ENCODE measurements at regions not wholly inside any gene's neighbourhood (a gene's known extent, or its start where the extent isn't known, plus 50 kb on each side); places are given as distances from the start of the nearest gene placed in this dataset.

- no peaks in the 10 kb centered on the region for H3K9me3 ChIP-seq (ENCODE audit: control insufficient read depth in 1 of 2, low read length in 2 of 2)
- no peak overlapping the region for H3K4me3 ChIP-seq (ENCODE audit: low read depth in 1 of 2, low read length in 2 of 2)
- H3K4me1 ChIP-seq (ENCODE audit: control insufficient read depth in 1 of 2, insufficient read depth in 2 of 2, low read length in 2 of 2), result no peaks in the 10 kb centered on the region
- no peaks in the 10 kb centered on the region for H3K27me3 ChIP-seq (ENCODE audit: low read depth, low read length)
- no peaks in the 10 kb centered on the region for H3K36me3 ChIP-seq (ENCODE audit: control insufficient read depth in 1 of 2, insufficient read depth in 2 of 2, low read length in 2 of 2)
- no peak overlapping the region for H3K27ac ChIP-seq (ENCODE audit: low read length)
Measured at GRCh38 chr17:14460516-14461226, 159.8 kb downstream of the HS3ST3B1 start.

- H3K4me1 ChIP-seq (ENCODE audit: control insufficient read depth in 1 of 2, insufficient read depth in 2 of 2, low read length in 2 of 2), result no peaks in the 10 kb centered on the region
- H3K27me3 ChIP-seq (ENCODE audit: low read depth, low read length), result no peaks in the 10 kb centered on the region
- no peak overlapping the region for H3K27ac ChIP-seq (ENCODE audit: low read length)
Measured at GRCh38 chr17:14459955-14460354, 159.1 kb downstream of the HS3ST3B1 start.

GRCh38 chr17:14458724-14459123 lies 157.8 kb downstream of the HS3ST3B1 start:
- Histone ChIP-seq H3K36me3 (ENCODE audit: control insufficient read depth in 1 of 2, insufficient read depth in 2 of 2, low read length in 2 of 2) (no peaks in the 10 kb centered on the region), H3K27me3 (ENCODE audit: low read depth, low read length) (no peaks in the 10 kb centered on the region), H3K9me3 (ENCODE audit: control insufficient read depth in 1 of 2, low read length in 2 of 2) (no peaks in the 10 kb centered on the region), H3K27ac (ENCODE audit: low read length) (no peak overlapping the region), H3K4me1 (ENCODE audit: control insufficient read depth in 1 of 2, insufficient read depth in 2 of 2, low read length in 2 of 2) (no peaks in the 10 kb centered on the region), H3K4me3 (ENCODE audit: low read depth in 1 of 2, low read length in 2 of 2) (no peak overlapping the region)

More at GRCh38 chr17:14459955-14460354, 159.1 kb downstream of the HS3ST3B1 start:
- Histone ChIP-seq H3K9me3 (ENCODE audit: control insufficient read depth in 1 of 2, low read length in 2 of 2) (no peaks in the 10 kb centered on the region), H3K36me3 (ENCODE audit: control insufficient read depth in 1 of 2, insufficient read depth in 2 of 2, low read length in 2 of 2) (no peaks in the 10 kb centered on the region), H3K4me3 (ENCODE audit: low read depth in 1 of 2, low read length in 2 of 2) (no peak overlapping the region)

- no peak overlapping the region for H3K27ac ChIP-seq (ENCODE audit: low read length)
- no peaks in the 10 kb centered on the region for H3K4me1 ChIP-seq (ENCODE audit: control insufficient read depth in 1 of 2, insufficient read depth in 2 of 2, low read length in 2 of 2)
- no peaks in the 10 kb centered on the region for H3K36me3 ChIP-seq (ENCODE audit: control insufficient read depth in 1 of 2, insufficient read depth in 2 of 2, low read length in 2 of 2)
- H3K4me3 ChIP-seq (ENCODE audit: low read depth in 1 of 2, low read length in 2 of 2), result no peak overlapping the region
- no peaks in the 10 kb centered on the region for H3K27me3 ChIP-seq (ENCODE audit: low read depth, low read length)
- H3K9me3 ChIP-seq (ENCODE audit: control insufficient read depth in 1 of 2, low read length in 2 of 2), result no peaks in the 10 kb centered on the region
Measured at GRCh38 chr17:14454746-14455145, 153.9 kb downstream of the HS3ST3B1 start.

GRCh38 chr17:14452856-14453255 lies 152.0 kb downstream of the HS3ST3B1 start:
- Histone ChIP-seq H3K27ac (ENCODE audit: low read length) (no peak overlapping the region), H3K27me3 (ENCODE audit: low read depth, low read length) (no peaks in the 10 kb centered on the region), H3K9me3 (ENCODE audit: control insufficient read depth in 1 of 2, low read length in 2 of 2) (no peaks in the 10 kb centered on the region), H3K4me1 (ENCODE audit: control insufficient read depth in 1 of 2, insufficient read depth in 2 of 2, low read length in 2 of 2) (no peaks in the 10 kb centered on the region), H3K4me3 (ENCODE audit: low read depth in 1 of 2, low read length in 2 of 2) (no peak overlapping the region), H3K36me3 (ENCODE audit: control insufficient read depth in 1 of 2, insufficient read depth in 2 of 2, low read length in 2 of 2) (no peaks in the 10 kb centered on the region)

GRCh38 chr17:14451729-14452191 lies 150.9 kb downstream of the HS3ST3B1 start:
- Histone ChIP-seq H3K9me3 (ENCODE audit: control insufficient read depth in 1 of 2, low read length in 2 of 2) (no peaks in the 10 kb centered on the region), H3K27me3 (ENCODE audit: low read depth, low read length) (no peaks in the 10 kb centered on the region), H3K4me3 (ENCODE audit: low read depth in 1 of 2, low read length in 2 of 2) (no peak overlapping the region), H3K27ac (ENCODE audit: low read length) (no peak overlapping the region), H3K4me1 (ENCODE audit: control insufficient read depth in 1 of 2, insufficient read depth in 2 of 2, low read length in 2 of 2) (no peaks in the 10 kb centered on the region), H3K36me3 (ENCODE audit: control insufficient read depth in 1 of 2, insufficient read depth in 2 of 2, low read length in 2 of 2) (no peaks in the 10 kb centered on the region)

- H3K36me3 ChIP-seq (ENCODE audit: control insufficient read depth in 1 of 2, insufficient read depth in 2 of 2, low read length in 2 of 2), result no peaks in the 10 kb centered on the region
- no peaks in the 10 kb centered on the region for H3K27me3 ChIP-seq (ENCODE audit: low read depth, low read length)
- no peak overlapping the region for H3K27ac ChIP-seq (ENCODE audit: low read length)
- H3K9me3 ChIP-seq (ENCODE audit: control insufficient read depth in 1 of 2, low read length in 2 of 2), result no peaks in the 10 kb centered on the region
- no peak overlapping the region for H3K4me3 ChIP-seq (ENCODE audit: low read depth in 1 of 2, low read length in 2 of 2)
- H3K4me1 ChIP-seq (ENCODE audit: control insufficient read depth in 1 of 2, insufficient read depth in 2 of 2, low read length in 2 of 2), result no peaks in the 10 kb centered on the region
Measured at GRCh38 chr17:14448818-14449217, 147.9 kb downstream of the HS3ST3B1 start.

GRCh38 chr17:14446825-14447224 lies 145.9 kb downstream of the HS3ST3B1 start:
- no peaks in the 10 kb centered on the region for H3K27me3 ChIP-seq (ENCODE audit: low read depth, low read length)
- no peaks in the 10 kb centered on the region for H3K4me1 ChIP-seq (ENCODE audit: control insufficient read depth in 1 of 2, insufficient read depth in 2 of 2, low read length in 2 of 2)
- no peaks in the 10 kb centered on the region for H3K9me3 ChIP-seq (ENCODE audit: control insufficient read depth in 1 of 2, low read length in 2 of 2)
- H3K27ac ChIP-seq (ENCODE audit: low read length), result no peak overlapping the region
- H3K36me3 ChIP-seq (ENCODE audit: control insufficient read depth in 1 of 2, insufficient read depth in 2 of 2, low read length in 2 of 2), result no peaks in the 10 kb centered on the region
- H3K4me3 ChIP-seq (ENCODE audit: low read depth in 1 of 2, low read length in 2 of 2), result no peak overlapping the region

- Histone ChIP-seq H3K27ac (ENCODE audit: low read length) (no peak overlapping the region), H3K27me3 (ENCODE audit: low read depth, low read length) (no peaks in the 10 kb centered on the region), H3K4me3 (ENCODE audit: low read depth in 1 of 2, low read length in 2 of 2) (no peak overlapping the region), H3K36me3 (ENCODE audit: control insufficient read depth in 1 of 2, insufficient read depth in 2 of 2, low read length in 2 of 2) (no peaks in the 10 kb centered on the region), H3K4me1 (ENCODE audit: control insufficient read depth in 1 of 2, insufficient read depth in 2 of 2, low read length in 2 of 2) (no peaks in the 10 kb centered on the region), H3K9me3 (ENCODE audit: control insufficient read depth in 1 of 2, low read length in 2 of 2) (no peaks in the 10 kb centered on the region)
Measured at GRCh38 chr17:14444915-14445314, 144.0 kb downstream of the HS3ST3B1 start.

- Histone ChIP-seq H3K4me1 (ENCODE audit: control insufficient read depth in 1 of 2, insufficient read depth in 2 of 2, low read length in 2 of 2) (no peaks in the 10 kb centered on the region), H3K27me3 (ENCODE audit: low read depth, low read length) (no peaks in the 10 kb centered on the region), H3K4me3 (ENCODE audit: low read depth in 1 of 2, low read length in 2 of 2) (no peak overlapping the region), H3K36me3 (ENCODE audit: control insufficient read depth in 1 of 2, insufficient read depth in 2 of 2, low read length in 2 of 2) (no peaks in the 10 kb centered on the region), H3K27ac (ENCODE audit: low read length) (no peak overlapping the region), H3K9me3 (ENCODE audit: control insufficient read depth in 1 of 2, low read length in 2 of 2) (no peaks in the 10 kb centered on the region)
Measured at GRCh38 chr17:14442798-14443528, 142.1 kb downstream of the HS3ST3B1 start.

GRCh38 chr17:14437176-14437575 lies 136.3 kb downstream of the HS3ST3B1 start:
- Histone ChIP-seq H3K4me3 (ENCODE audit: low read depth in 1 of 2, low read length in 2 of 2) (no peak overlapping the region), H3K27ac (ENCODE audit: low read length) (no peak overlapping the region), H3K4me1 (ENCODE audit: control insufficient read depth in 1 of 2, insufficient read depth in 2 of 2, low read length in 2 of 2) (no peaks in the 10 kb centered on the region), H3K27me3 (ENCODE audit: low read depth, low read length) (no peaks in the 10 kb centered on the region), H3K9me3 (ENCODE audit: control insufficient read depth in 1 of 2, low read length in 2 of 2) (no peaks in the 10 kb centered on the region), H3K36me3 (ENCODE audit: control insufficient read depth in 1 of 2, insufficient read depth in 2 of 2, low read length in 2 of 2) (no peaks in the 10 kb centered on the region)
